ENCODE measurements at regions not wholly inside any gene's neighbourhood (a gene's known extent, or its start where the extent isn't known, plus 50 kb on each side); places are given as distances from the start of the nearest gene placed in this dataset.

DNA sequence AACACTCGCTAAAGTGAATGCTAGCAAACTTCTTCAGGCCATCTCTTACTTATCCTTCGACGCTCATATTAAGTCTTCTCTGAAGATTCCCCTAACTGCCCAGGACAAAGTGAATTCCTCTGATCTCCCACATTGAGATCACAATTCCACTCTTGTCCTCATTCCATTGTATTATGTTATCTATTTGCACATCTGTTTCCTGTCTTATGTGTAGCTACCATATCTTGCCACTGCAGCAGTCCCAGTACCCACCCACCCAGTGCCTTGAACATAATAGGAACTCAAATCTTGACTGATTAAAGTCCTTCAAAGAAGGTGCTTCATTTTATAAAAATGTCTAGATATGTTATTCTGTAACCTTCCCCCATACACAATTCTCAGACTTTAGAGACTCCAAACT, 702.3 kb downstream of the DIAPH3 start:
- TF ChIP-seq, protein P1, sequence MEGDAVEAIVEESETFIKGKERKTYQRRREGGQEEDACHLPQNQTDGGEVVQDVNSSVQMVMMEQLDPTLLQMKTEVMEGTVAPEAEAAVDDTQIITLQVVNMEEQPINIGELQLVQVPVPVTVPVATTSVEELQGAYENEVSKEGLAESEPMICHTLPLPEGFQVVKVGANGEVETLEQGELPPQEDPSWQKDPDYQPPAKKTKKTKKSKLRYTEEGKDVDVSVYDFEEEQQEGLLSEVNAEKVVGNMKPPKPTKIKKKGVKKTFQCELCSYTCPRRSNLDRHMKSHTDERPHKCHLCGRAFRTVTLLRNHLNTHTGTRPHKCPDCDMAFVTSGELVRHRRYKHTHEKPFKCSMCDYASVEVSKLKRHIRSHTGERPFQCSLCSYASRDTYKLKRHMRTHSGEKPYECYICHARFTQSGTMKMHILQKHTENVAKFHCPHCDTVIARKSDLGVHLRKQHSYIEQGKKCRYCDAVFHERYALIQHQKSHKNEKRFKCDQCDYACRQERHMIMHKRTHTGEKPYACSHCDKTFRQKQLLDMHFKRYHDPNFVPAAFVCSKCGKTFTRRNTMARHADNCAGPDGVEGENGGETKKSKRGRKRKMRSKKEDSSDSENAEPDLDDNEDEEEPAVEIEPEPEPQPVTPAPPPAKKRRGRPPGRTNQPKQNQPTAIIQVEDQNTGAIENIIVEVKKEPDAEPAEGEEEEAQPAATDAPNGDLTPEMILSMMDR (conservative IDR thresholded peaks at IDR 0.05 in 1 of 2, IDR thresholded peaks at IDR 0.05 in 1 of 2; ENCODE audit: extremely low read depth in 1 of 2, insufficient read depth in 1 of 2, low read depth in 1 of 2, low read length in 2 of 2): no peak
- TF ChIP-seq EZH2 (IDR thresholded peaks at IDR 0.05; ENCODE audit: borderline replicate concordance, low read length): no peak

Measured in mammary epithelial cell (primary cell).